Stomach (tissue), 8 donors: ENCODE measurements at regions not wholly inside any gene's neighbourhood (a gene's known extent, or its start where the extent isn't known, plus 50 kb on each side); places are given as distances from the start of the nearest gene placed in this dataset.

Experiments
- DNase-seq, 2 donors: peaks; one replicate each; pipeline versions ENCODE4 v3.0.0 to v3.0.0-alpha.2; 2013 to 2019
- H3K27ac ChIP-seq, 5 donors: fragments of 200-600 bp in 4 of 5; sonication (generic) in 4 of 5; one replicate each; pipeline ENCODE4 v1.5.1; 2013 to 2019; ENCODE audit warnings: mild to moderate bottlenecking in 1 of 5, moderate library complexity in 1 of 5
- H3K27me3 ChIP-seq, 3 donors: fragments of 200-600 bp; sonication (generic); one replicate each; pipeline ENCODE4 v1.5.1; 2017 to 2019; ENCODE audit warnings: mixed run types in 1 of 3
- H3K36me3 ChIP-seq, 4 donors: fragments of 200-600 bp; sonication (generic); 1 replicate in 3 of 4; 2 replicates in 1 of 4; pipeline ENCODE4 v1.5.1; 2016 to 2019
- H3K4me1 ChIP-seq, 4 donors: fragments of 200-600 bp; sonication (generic); one replicate each; pipeline ENCODE4 v1.5.1; 2016 to 2019
- H3K4me3 ChIP-seq, 4 donors: fragments of 200-600 bp; sonication (generic) in 3 of 4; one replicate each; pipeline ENCODE4 v1.5.1; 2016 to 2019; ENCODE audit warnings: mild to moderate bottlenecking in 1 of 4
- H3K9me3 ChIP-seq, 4 donors: fragments of 200-600 bp; sonication (generic); one replicate each; pipeline ENCODE4 v1.5.1; 2016 to 2019
- CTCF ChIP-seq, 7 experiments: fragments of 450-650 bp in 4 of 7; fragments of 200-600 bp in 3 of 7; sonication (generic) in 3 of 7; IDR thresholded peaks; one replicate each; pipeline ENCODE4 v1.5.1; 2016 to 2019; ENCODE audit warnings: antibody characterized with exemption in 7 of 7, control low read depth in 2 of 7, mild to moderate bottlenecking in 1 of 7
- EP300 ChIP-seq: sonication (generic); formaldehyde crosslinking; IDR thresholded peaks from one replicate; pipeline ENCODE4 v1.6.1; 2017; ENCODE audit warnings: antibody characterized with exemption
- POLR2A ChIP-seq, 4 donors: fragments of 450-650 bp; IDR thresholded peaks; one replicate each; pipeline ENCODE4 v1.6.1; 2016; ENCODE audit warnings: antibody characterized with exemption in 4 of 4, control low read depth in 2 of 4, mild to moderate bottlenecking in 1 of 4, moderate library complexity in 1 of 4
- POLR2AphosphoS5 ChIP-seq, 3 donors: sonication (generic); formaldehyde crosslinking; IDR thresholded peaks; one replicate each; pipeline ENCODE4 v1.6.1; 2016; ENCODE audit warnings: antibody characterized with exemption in 3 of 3
- WGBS, 5 donors: extraction: QIAGEN DNeasy Blood & Tissue Kit in 3 of 5; methylation state at CpG; one replicate each; pipeline versions ENCODE4 v1.1.5 to v1.1.7; 2013 to 2018; 5-methylcytosine and 5-hydroxymethylcytosine counted together
- intact Hi-C: fragments of 100-400 bp; cut with DNase I; formaldehyde crosslinking; loops from one replicate; pipeline ENCODE4 v1.15.1; 2023; ENCODE audit warnings: low total_unique reads
- donor health status: healthy with polysubstance abuse.
- donor health status: Bipolar disorder and iron deficiency.
- donor health status: healthy.

- intact Hi-C loops, result no loop called here
- no peak overlapping the region for H3K4me3 ChIP-seq
- H3K9me3 ChIP-seq, result peaks cover 0 to 11% (median 7%) of the 10 kb centered on the region in 4 donors
- H3K4me1 ChIP-seq, result no peaks in the 10 kb centered on the region
- WGBS, 5 donors, result 14 to 36% (median 25%) methylated on average over 1 of the region's 1 CpG
- no peak for TF ChIP-seq EP300
- TF ChIP-seq POLR2AphosphoS5 (IDR thresholded peaks at IDR 0.05), result peak in 1 of 3 donors; percentile 56
- H3K27me3 ChIP-seq, result no peaks in the 10 kb centered on the region
- DNase-seq, result peak in 1 of 2 donors; percentile 24
- H3K36me3 ChIP-seq, result no peaks in the 10 kb centered on the region
- H3K27ac ChIP-seq, result no peak overlapping the region
Measured at GRCh38 chr4:100762738-100763137, 244.9 kb upstream of the EMCN start.

- WGBS, 5 donors, result 90 to 94% (median 93%) methylated on average over 1 of the region's 1 CpG
- H3K27me3 ChIP-seq, result no peaks in the 10 kb centered on the region
- DNase-seq, result no peak
- peaks cover 0 to 19% (median 3%) of the 10 kb centered on the region in 4 donors for H3K9me3 ChIP-seq
- TF ChIP-seq EP300, result no peak
- TF ChIP-seq CTCF (IDR thresholded peaks at IDR 0.05), result no peak
- TF ChIP-seq POLR2A (IDR thresholded peaks at IDR 0.05), result no peak
- no peak for TF ChIP-seq POLR2AphosphoS5 (IDR thresholded peaks at IDR 0.05)
- H3K4me1 ChIP-seq, result no peaks in the 10 kb centered on the region
- no peaks in the 10 kb centered on the region for H3K36me3 ChIP-seq
- intact Hi-C loops, result no loop called here
- H3K4me3 ChIP-seq, result no peak overlapping the region
- no peak overlapping the region for H3K27ac ChIP-seq
Measured at GRCh38 chr4:100754751-100755150, 236.9 kb upstream of the EMCN start.

GRCh38 chr4:100746141-100746739 lies 228.4 kb upstream of the EMCN start:
- intact Hi-C loops, result no loop called here
- H3K9me3 ChIP-seq, result no peaks in the 10 kb centered on the region
- no peaks in the 10 kb centered on the region for H3K27me3 ChIP-seq
- H3K27ac ChIP-seq, result no peak overlapping the region
- no peak for DNase-seq
- no peak overlapping the region for H3K4me3 ChIP-seq
- no peaks in the 10 kb centered on the region for H3K36me3 ChIP-seq
- no peak for TF ChIP-seq POLR2AphosphoS5 (IDR thresholded peaks at IDR 0.05)
- no peak for TF ChIP-seq EP300
- no peak for TF ChIP-seq POLR2A (IDR thresholded peaks at IDR 0.05)
- TF ChIP-seq CTCF (IDR thresholded peaks at IDR 0.05), result no peak
- H3K4me1 ChIP-seq, result no peaks in the 10 kb centered on the region

- peak in 1 of 2 donors; percentile 13 for DNase-seq
- Histone ChIP-seq H3K27me3 (no peaks in the 10 kb centered on the region), H3K27ac (no peak overlapping the region), H3K36me3 (no peaks in the 10 kb centered on the region), H3K9me3 (no peaks in the 10 kb centered on the region), H3K4me1 (peaks cover 0 to 4% (median 0%) of the 10 kb centered on the region in 4 donors), H3K4me3 (no peak overlapping the region)
- 35 to 56% (median 44%) methylated on average over 4 of the region's 4 CpGs for WGBS, 5 donors
- TF ChIP-seq EP300, result no peak
- TF ChIP-seq CTCF (IDR thresholded peaks at IDR 0.05), result peak in 4 of 7 experiments; percentile 13 to 22 (median 20)
- TF ChIP-seq POLR2AphosphoS5 (IDR thresholded peaks at IDR 0.05), result no peak
- intact Hi-C loops, result no loop called here
Measured at GRCh38 chr4:100742045-100742444, 224.2 kb upstream of the EMCN start.

- TF ChIP-seq POLR2A (IDR thresholded peaks at IDR 0.05), result no peak
- TF ChIP-seq EP300, result no peak
- no peak for TF ChIP-seq CTCF (IDR thresholded peaks at IDR 0.05)
- TF ChIP-seq POLR2AphosphoS5 (IDR thresholded peaks at IDR 0.05), result no peak
- DNase-seq, result no peak
- H3K9me3 ChIP-seq, result no peaks in the 10 kb centered on the region
- 57 to 80% (median 64%) methylated on average over 2 of the region's 2 CpGs for WGBS, 5 donors
- intact Hi-C loops, result no loop called here
- peaks cover 0 to 4% (median 0%) of the 10 kb centered on the region in 4 donors for H3K4me1 ChIP-seq
- no peaks in the 10 kb centered on the region for H3K36me3 ChIP-seq
- no peaks in the 10 kb centered on the region for H3K27me3 ChIP-seq
- H3K27ac ChIP-seq, result no peak overlapping the region
- H3K4me3 ChIP-seq, result no peak overlapping the region
Measured at GRCh38 chr4:100739426-100739825, 221.6 kb upstream of the EMCN start.
